Stimulated activated effector memory CD8-positive, alpha-beta T cell treated with anti-CD3 and anti-CD28 coated beads, Interleukin-12 subunit alpha, Interleukin-12 subunit beta, amount 100 ng/mL, for 72 hours (primary cell): ENCODE measurements at regions not wholly inside any gene's neighbourhood (a gene's known extent, or its start where the extent isn't known, plus 50 kb on each side); places are given as distances from the start of the nearest gene placed in this dataset.

Source experiments
- ATAC-seq: fragments of 150-1000 bp; cut with Tn5 transposase; 2 replicates; pipeline ENCODE4 v1.10.0; 2021
- DNase-seq, 2 donors: peaks; one replicate each; pipeline ENCODE4 v3.0.0; 2021 to 2022; ENCODE audit warnings: low spot score in 2 of 2
- H3K27ac Mint-ChIP-seq: one replicate; pipeline ENCODE4 v1.8.0; 2022; ENCODE audit warnings: mild to moderate bottlenecking, mixed read lengths
- H3K36me3 Mint-ChIP-seq: one replicate; pipeline ENCODE4 v1.8.0; 2022; ENCODE audit warnings: mild to moderate bottlenecking, mixed read lengths
- H3K4me1 Mint-ChIP-seq: one replicate; pipeline ENCODE4 v1.8.0; 2022; ENCODE audit warnings: mixed read lengths
- H3K4me3 Mint-ChIP-seq: one replicate; pipeline ENCODE4 v1.8.0; 2022; ENCODE audit warnings: mild to moderate bottlenecking, mixed read lengths
- H3K9me3 Mint-ChIP-seq: one replicate; pipeline ENCODE4 v1.8.0; 2022; ENCODE audit warnings: mixed read lengths

DNA sequence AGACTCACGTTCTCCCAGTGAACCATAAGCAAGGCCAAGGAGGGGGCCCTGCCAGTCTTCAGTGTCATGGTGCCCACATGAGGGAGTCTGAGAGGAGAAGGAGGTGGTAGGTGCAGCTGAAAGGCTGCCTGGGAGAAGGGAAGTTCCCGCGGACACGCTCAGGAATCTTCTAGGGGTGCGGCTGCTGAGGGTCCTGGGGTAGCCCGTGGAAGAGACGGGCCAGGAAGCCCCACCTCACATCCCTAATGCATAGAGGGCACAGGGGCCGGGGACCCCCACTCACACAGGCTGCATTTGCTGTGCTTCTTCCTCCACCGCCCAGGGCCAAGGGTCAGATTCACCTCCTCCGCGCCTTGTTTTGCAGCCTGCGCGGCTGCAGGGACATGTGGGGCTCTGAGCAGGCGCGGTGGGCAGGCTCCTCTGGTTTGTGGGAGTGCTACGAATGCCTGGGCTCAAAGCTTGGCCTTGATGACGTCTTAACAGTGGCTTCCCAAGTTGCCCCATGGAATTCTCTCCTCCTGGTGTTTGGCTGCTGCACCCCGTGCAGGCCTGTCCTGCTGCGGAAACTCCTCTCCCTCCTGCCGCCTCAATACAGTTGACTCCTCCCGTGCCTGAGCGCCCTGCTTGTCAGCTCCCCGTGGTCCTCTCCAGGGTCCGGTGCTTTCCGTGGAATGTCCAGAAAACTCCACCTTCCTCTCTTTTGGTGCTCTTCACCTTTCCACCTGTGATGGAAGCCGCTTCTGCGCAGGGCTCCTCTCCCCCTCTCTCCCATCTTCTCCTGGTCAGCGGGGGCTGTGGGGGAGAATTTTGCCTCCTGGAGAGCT is 95.7 kb downstream of the VAPA start:
- no peak for DNase-seq
- H3K36me3 Mint-ChIP-seq, result no peaks in the 10 kb centered on the region
- no peaks in the 10 kb centered on the region for H3K9me3 Mint-ChIP-seq
- no peak overlapping the region for H3K4me3 Mint-ChIP-seq
- no peak overlapping the region for H3K27ac Mint-ChIP-seq
- no peak for ATAC-seq
- no peaks in the 10 kb centered on the region for H3K4me1 Mint-ChIP-seq

DNA sequence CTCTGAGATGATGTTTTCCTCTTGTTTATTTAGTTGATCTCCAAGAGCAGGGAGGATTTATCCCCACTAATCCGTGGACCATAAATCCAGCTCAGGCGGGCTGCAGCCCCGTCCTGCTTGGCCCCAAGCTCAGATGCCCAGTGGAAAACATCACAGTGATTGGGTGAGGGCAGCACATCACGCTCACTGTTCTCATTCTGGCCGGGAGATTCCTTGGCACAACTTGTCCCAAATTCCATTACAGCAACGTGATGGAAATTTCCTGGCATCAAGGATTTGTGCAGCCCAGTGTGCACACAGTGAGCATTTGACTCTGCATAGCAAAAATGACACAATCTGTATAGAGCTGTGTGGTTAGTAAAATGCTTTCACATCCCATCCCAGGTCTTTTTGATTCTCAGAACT is 96.8 kb downstream of the VAPA start:
- ATAC-seq (no peak), DNase-seq (no peak)
- no peak overlapping the region for H3K27ac Mint-ChIP-seq
- H3K36me3 Mint-ChIP-seq, result no peaks in the 10 kb centered on the region
- H3K4me3 Mint-ChIP-seq, result no peak overlapping the region
- no peaks in the 10 kb centered on the region for H3K4me1 Mint-ChIP-seq
- no peaks in the 10 kb centered on the region for H3K9me3 Mint-ChIP-seq

DNA sequence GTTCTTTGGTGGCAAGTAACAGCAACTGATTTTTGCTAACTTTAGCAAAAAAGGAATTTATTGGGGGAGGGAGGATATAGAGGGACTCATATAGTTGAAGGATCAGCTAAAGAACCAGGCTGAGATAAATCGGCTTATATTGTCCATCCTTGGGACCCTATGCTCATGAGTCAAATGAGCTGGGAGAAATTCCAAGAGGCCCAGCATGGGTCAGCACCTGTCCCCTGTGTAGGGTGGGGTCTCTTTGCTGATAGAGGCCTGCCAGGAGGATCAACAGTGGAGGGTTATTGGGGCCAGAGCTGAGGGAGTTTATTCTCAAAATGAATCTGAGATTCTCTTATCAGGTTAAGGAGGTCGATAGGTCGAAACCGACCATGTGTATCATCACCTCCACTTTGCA is 97.2 kb downstream of the VAPA start:
- Mint-ChIP-seq H3K9me3 (no peaks in the 10 kb centered on the region), H3K4me1 (no peaks in the 10 kb centered on the region), H3K36me3 (no peaks in the 10 kb centered on the region), H3K4me3 (no peak overlapping the region), H3K27ac (no peak overlapping the region)
- DNase-seq (no peak), ATAC-seq (no peak)

- Mint-ChIP-seq H3K4me1 (no peaks in the 10 kb centered on the region), H3K4me3 (no peak overlapping the region), H3K27ac (no peak overlapping the region), H3K9me3 (no peaks in the 10 kb centered on the region), H3K36me3 (no peaks in the 10 kb centered on the region)
- DNase-seq, result no peak
- ATAC-seq, result no peak
Observed at GRCh38 chr18:10011751-10012150, 97.9 kb downstream of the VAPA start.

- H3K4me3 Mint-ChIP-seq, result no peak overlapping the region
Observed at GRCh38 chr18:10012526-10012925, 98.7 kb downstream of the VAPA start.

DNA sequence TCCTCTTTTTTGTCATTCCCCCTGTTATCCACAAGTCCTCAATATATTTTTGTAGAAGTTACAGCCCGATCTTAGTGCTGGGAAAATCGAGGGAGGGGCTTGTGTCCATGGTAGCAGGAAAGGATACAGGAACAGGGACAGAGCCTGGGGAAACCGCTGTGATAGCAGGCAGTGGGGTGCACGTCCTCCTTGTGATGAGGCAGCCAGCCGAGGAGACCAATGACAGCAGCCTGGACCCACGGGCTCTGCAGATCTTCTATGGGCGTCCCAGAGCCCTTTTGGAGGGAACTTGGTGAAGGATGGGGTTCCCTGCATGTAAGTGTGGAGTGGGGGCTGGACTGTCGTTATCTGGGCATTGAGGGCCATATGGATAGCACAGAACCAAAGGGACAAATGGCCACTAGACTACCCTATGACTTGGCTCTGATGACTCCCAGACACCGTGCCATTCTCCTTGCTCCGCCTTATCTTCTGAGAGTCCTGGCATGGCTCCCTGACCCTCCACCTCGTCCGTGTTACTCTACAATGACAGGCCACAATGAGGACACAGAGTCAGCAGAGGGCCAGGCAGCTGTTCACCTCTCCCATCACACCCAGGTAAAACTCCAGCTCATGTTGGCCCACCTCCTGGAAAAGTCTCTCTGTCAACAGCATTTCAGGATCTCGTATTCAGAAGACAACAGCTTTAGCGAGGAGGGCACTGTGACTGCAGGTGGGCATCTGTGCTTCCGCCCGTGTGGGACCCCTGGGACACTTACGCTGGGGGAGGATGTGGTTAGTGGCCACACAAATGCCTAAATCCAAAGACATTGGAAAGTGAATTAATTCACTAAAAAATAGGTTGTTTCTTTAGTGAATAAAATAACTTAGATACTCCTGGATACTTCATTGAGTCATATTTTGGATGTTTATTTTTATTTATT is 100.1 kb downstream of the VAPA start:
- no peak overlapping the region for H3K27ac Mint-ChIP-seq
- no peak for DNase-seq
- H3K4me3 Mint-ChIP-seq, result no peak overlapping the region
- no peaks in the 10 kb centered on the region for H3K36me3 Mint-ChIP-seq
- no peak for ATAC-seq
- H3K4me1 Mint-ChIP-seq, result no peaks in the 10 kb centered on the region
- H3K9me3 Mint-ChIP-seq, result no peaks in the 10 kb centered on the region

More at GRCh38 chr18:10012526-10012925, 98.7 kb downstream of the VAPA start:
- Mint-ChIP-seq H3K36me3 (no peaks in the 10 kb centered on the region), H3K4me1 (no peaks in the 10 kb centered on the region), H3K27ac (no peak overlapping the region), H3K9me3 (no peaks in the 10 kb centered on the region)
- no peak for DNase-seq
- no peak for ATAC-seq

DNA sequence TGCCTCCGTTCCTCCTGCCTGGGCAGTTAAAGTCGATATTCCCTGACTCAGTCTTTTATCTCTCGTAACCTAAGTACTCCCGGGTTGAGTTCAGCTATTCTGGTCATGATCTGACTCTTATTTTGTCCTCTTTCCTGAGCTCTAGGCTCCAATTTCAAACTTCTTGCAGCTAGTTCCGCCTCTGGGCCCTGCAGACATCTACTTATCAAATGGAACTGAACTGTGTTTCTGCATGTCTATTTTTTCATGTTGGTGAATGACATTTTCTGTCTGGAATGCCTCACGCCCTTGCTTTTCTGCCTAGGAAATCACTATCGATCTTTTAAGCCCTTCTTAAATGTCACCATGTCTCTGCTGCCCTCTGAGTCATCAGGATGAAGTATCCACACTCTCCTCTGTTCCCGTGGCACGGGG is 101.5 kb downstream of the VAPA start:
- Mint-ChIP-seq H3K27ac (no peak overlapping the region), H3K4me1 (no peaks in the 10 kb centered on the region), H3K9me3 (no peaks in the 10 kb centered on the region), H3K36me3 (no peaks in the 10 kb centered on the region), H3K4me3 (no peak overlapping the region)
- no peak for ATAC-seq
- DNase-seq, result no peak

GRCh38 chr18:10015941-10016819 is 102.4 kb downstream of the VAPA start:
- Mint-ChIP-seq H3K4me3 (no peak overlapping the region), H3K4me1 (no peaks in the 10 kb centered on the region), H3K27ac (no peak overlapping the region), H3K9me3 (no peaks in the 10 kb centered on the region), H3K36me3 (no peaks in the 10 kb centered on the region)
- ATAC-seq (no peak), DNase-seq (no peak)

GRCh38 chr18:10017043-10017442 is 103.2 kb downstream of the VAPA start:
- Mint-ChIP-seq H3K36me3 (no peaks in the 10 kb centered on the region), H3K9me3 (no peaks in the 10 kb centered on the region), H3K4me1 (no peaks in the 10 kb centered on the region), H3K27ac (no peak overlapping the region), H3K4me3 (no peak overlapping the region)
- DNase-seq (no peak), ATAC-seq (no peak)

DNA sequence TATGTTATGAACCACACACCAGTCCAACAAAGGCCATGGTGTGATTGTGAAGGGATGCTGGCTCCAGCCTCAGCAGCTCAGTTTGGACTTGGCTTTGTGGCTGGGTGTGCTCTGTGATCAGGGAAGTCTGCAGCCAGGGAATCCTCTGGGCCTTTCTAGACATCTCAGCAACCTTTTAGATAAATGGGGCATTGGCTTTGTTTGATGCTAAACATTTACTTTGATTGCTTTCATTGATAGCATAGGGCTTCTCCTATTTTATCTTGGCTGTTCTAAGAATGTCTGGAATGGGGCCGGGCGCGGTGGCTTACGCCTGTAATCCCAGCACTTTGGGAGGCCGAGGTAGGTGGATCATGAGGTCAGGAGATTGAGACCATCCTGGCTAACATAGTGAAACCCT is 104.5 kb downstream of the VAPA start:
- Mint-ChIP-seq H3K27ac (no peak overlapping the region), H3K9me3 (no peaks in the 10 kb centered on the region), H3K36me3 (no peaks in the 10 kb centered on the region), H3K4me1 (no peaks in the 10 kb centered on the region), H3K4me3 (no peak overlapping the region)
- no peak for DNase-seq
- no peak for ATAC-seq

DNA sequence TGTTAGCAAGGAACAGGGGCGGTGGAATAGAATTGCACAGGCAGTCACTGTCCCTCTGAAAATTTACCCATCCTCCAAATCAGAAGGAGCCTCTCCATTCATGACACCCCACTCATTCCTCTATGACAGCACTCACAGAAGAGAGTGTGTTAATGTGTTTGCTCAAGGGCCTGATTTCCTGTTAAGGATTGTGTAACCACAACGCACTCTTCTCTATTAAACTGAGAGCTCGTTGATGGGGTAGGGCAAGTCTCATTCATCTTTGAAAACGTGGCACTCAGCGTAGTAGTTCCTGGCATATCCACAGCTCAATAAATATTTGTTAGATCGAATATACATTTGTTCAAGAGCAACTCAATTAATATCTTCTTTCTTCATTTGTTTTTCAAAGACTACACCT is 106.4 kb downstream of the VAPA start:
- H3K9me3 Mint-ChIP-seq, result no peaks in the 10 kb centered on the region
- H3K36me3 Mint-ChIP-seq, result no peaks in the 10 kb centered on the region
- no peak for ATAC-seq
- H3K27ac Mint-ChIP-seq, result no peak overlapping the region
- no peak overlapping the region for H3K4me3 Mint-ChIP-seq
- H3K4me1 Mint-ChIP-seq, result no peaks in the 10 kb centered on the region
- no peak for DNase-seq

DNA sequence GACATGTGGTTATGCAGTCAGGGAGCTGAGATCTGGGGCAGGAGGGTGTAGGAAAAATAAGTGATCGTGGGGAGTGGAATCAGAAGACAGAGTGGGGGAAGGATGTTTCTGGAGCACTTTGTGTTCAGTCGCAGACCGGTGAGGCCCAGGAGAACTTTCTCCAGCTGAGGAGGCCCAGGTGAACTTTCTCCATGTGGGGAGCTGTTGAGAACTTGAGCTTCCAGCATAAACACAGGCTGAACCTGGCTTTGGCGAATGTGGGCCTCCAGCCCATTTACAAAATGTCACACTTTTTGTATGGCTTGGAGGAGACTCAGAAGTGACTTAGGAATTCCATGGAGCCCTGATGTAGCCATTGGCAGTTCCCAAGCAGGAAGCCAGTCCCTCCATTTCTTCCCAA is 108.5 kb downstream of the VAPA start:
- Mint-ChIP-seq H3K4me1 (no peaks in the 10 kb centered on the region), H3K9me3 (no peaks in the 10 kb centered on the region), H3K27ac (no peak overlapping the region), H3K36me3 (no peaks in the 10 kb centered on the region), H3K4me3 (no peak overlapping the region)
- DNase-seq (no peak), ATAC-seq (no peak)

GRCh38 chr18:10023853-10024570 is 110.2 kb downstream of the VAPA start:
- no peaks in the 10 kb centered on the region for H3K36me3 Mint-ChIP-seq
- H3K27ac Mint-ChIP-seq, result no peak overlapping the region
- H3K4me3 Mint-ChIP-seq, result no peak overlapping the region
- no peaks in the 10 kb centered on the region for H3K9me3 Mint-ChIP-seq
- DNase-seq, result no peak
- ATAC-seq, result no peak
- no peaks in the 10 kb centered on the region for H3K4me1 Mint-ChIP-seq

GRCh38 chr18:10025711-10026670 is 112.2 kb downstream of the VAPA start:
- Mint-ChIP-seq H3K4me3 (no peak overlapping the region), H3K4me1 (no peaks in the 10 kb centered on the region)
- no peak for DNase-seq

More at GRCh38 chr18:10025711-10026670, 112.2 kb downstream of the VAPA start:
- Mint-ChIP-seq H3K27ac (no peak overlapping the region), H3K36me3 (no peaks in the 10 kb centered on the region), H3K9me3 (no peaks in the 10 kb centered on the region)
- ATAC-seq, result no peak
